ENCODE measurements at regions not wholly inside any gene's neighbourhood (a gene's known extent, or its start where the extent isn't known, plus 50 kb on each side); places are given as distances from the start of the nearest gene placed in this dataset.

- Histone ChIP-seq H3K9ac (ENCODE audit: control insufficient read depth, insufficient read depth, low read length) (no peak overlapping the region), H3K79me2 (ENCODE audit: control insufficient read depth, insufficient read depth, low read length) (no peaks in the 10 kb centered on the region), H2AFZ (ENCODE audit: control insufficient read depth, low read depth, low read length) (no peak overlapping the region), H3K4me2 (ENCODE audit: control insufficient read depth, insufficient read depth) (no peak overlapping the region), H3K27me3 (replicated peaks in 1 of 2; ENCODE audit: control insufficient read depth in 2 of 2, insufficient read depth in 2 of 2, low read length in 1 of 2) (no peaks in the 10 kb centered on the region), H3K4me1 (ENCODE audit: control insufficient read depth, insufficient read depth, low read length) (no peaks in the 10 kb centered on the region), H3K4me3 (no peak overlapping the region), H3K36me3 (ENCODE audit: control insufficient read depth in 2 of 2, insufficient read depth in 2 of 2, low read length in 1 of 2) (no peaks in the 10 kb centered on the region), H4K20me1 (ENCODE audit: control insufficient read depth, insufficient read depth) (no peaks in the 10 kb centered on the region), H3K9me3 (replicated peaks; ENCODE audit: control insufficient read depth, insufficient read depth, low read length) (no peaks in the 10 kb centered on the region), H3K27ac (ENCODE audit: control insufficient read depth, insufficient read depth) (no peak overlapping the region)
- no peak for FAIRE-seq
- BruUV-seq (replicated peaks) = no TSS peak
- ChIA-PET SMC1A (ENCODE audit: uncharacterized antibody, unreplicated experiment) (no interaction called here), POLR2A (no interaction called here), RAD21 (ENCODE audit: unreplicated experiment) (no interaction called here), CTCF (no interaction called here)
- ATAC-seq = no peak
- no peak for DNase-seq (ENCODE audit: low read depth, low spot score)
- intact Hi-C loops (cut with micrococcal nuclease; ENCODE audit: unreplicated experiment) = no loop called here
- in situ Hi-C loops (cut with MboI) = no loop called here
- 0% methylated on average over 1 of the region's 1 CpG for WGBS (ENCODE audit: insufficient coverage, insufficient replicate concordance, low lambda C conversion rate, missing lambda C conversion rate)
- no peak for TF ChIP-seq PRDM15 (CRISPR knock-in tag; IDR thresholded peaks at IDR 0.05)
Measured at GRCh38 chrX:122076241-122076640, 1028.8 kb downstream of the GLUD2 start.

GRCh38 chrX:122078079-122078478 is 1030.7 kb downstream of the GLUD2 start:
- Histone ChIP-seq H3K9ac (ENCODE audit: control insufficient read depth, insufficient read depth, low read length) (no peak overlapping the region), H2AFZ (ENCODE audit: control insufficient read depth, low read depth, low read length) (no peak overlapping the region), H3K27me3 (replicated peaks in 1 of 2; ENCODE audit: control insufficient read depth in 2 of 2, insufficient read depth in 2 of 2, low read length in 1 of 2) (no peaks in the 10 kb centered on the region), H3K79me2 (ENCODE audit: control insufficient read depth, insufficient read depth, low read length) (no peaks in the 10 kb centered on the region), H4K20me1 (ENCODE audit: control insufficient read depth, insufficient read depth) (no peaks in the 10 kb centered on the region), H3K4me1 (ENCODE audit: control insufficient read depth, insufficient read depth, low read length) (no peaks in the 10 kb centered on the region), H3K4me3 (no peak overlapping the region), H3K36me3 (ENCODE audit: control insufficient read depth in 2 of 2, insufficient read depth in 2 of 2, low read length in 1 of 2) (no peaks in the 10 kb centered on the region), H3K9me3 (replicated peaks; ENCODE audit: control insufficient read depth, insufficient read depth, low read length) (no peaks in the 10 kb centered on the region), H3K27ac (ENCODE audit: control insufficient read depth, insufficient read depth) (no peak overlapping the region), H3K4me2 (ENCODE audit: control insufficient read depth, insufficient read depth) (no peak overlapping the region)
- FAIRE-seq (no peak), ATAC-seq (peak; percentile 61), DNase-seq (ENCODE audit: low read depth, low spot score) (no peak)
- SMC1A ChIA-PET (ENCODE audit: uncharacterized antibody, unreplicated experiment) = no interaction called here
- 0% methylated on average over 1 of the region's 1 CpG for WGBS (ENCODE audit: insufficient coverage, insufficient replicate concordance, low lambda C conversion rate, missing lambda C conversion rate)
- POLR2A ChIA-PET = no interaction called here
- in situ Hi-C loops (cut with MboI) = no loop called here
- RAD21 ChIA-PET (ENCODE audit: unreplicated experiment) = no interaction called here
- CTCF ChIA-PET = no interaction called here
- BruUV-seq (replicated peaks) = no TSS peak
- intact Hi-C loops (cut with micrococcal nuclease; ENCODE audit: unreplicated experiment) = no loop called here
- no peak for TF ChIP-seq ATF3 (IDR thresholded peaks at IDR 0.05; ENCODE audit: borderline replicate concordance, extremely low read depth, low read depth, low read length)
- TF ChIP-seq USF1 (IDR thresholded peaks at IDR 0.05; ENCODE audit: borderline replicate concordance, extremely low read length, insufficient read depth, low read depth, low read length) = no peak
- TF ChIP-seq PKNOX1 (IDR thresholded peaks at IDR 0.05) = peak; percentile 67
- 0 out of 2 replicates have a peak, but pooled peaks have one; percentile 15 for TF ChIP-seq JUNB (IDR thresholded peaks at IDR 0.05)
- no peak for TF ChIP-seq ZBTB33 (IDR thresholded peaks at IDR 0.05)
- TF ChIP-seq PBX3 (IDR thresholded peaks at IDR 0.05; ENCODE audit: insufficient replicate concordance, low read depth, low read length) = no peak

All from GM12878 (cell line).